Endothelial cell of umbilical vein (primary cell): ENCODE measurements at regions not wholly inside any gene's neighbourhood (a gene's known extent, or its start where the extent isn't known, plus 50 kb on each side); places are given as distances from the start of the nearest gene placed in this dataset.

Source experiments
- BruUV-seq: library from RNA; stranded (reverse); fragments of 400-500 nt; replicated peaks from 2 replicates; lab custom pipeline; 2021; lab: Mats Ljungman, UMichigan
- CTCF ChIA-PET: fragments of 300-600, 350-600 bp; sonication (Branson Sonifier 250); formaldehyde crosslinking; loops from one replicate; lab custom pipeline; 2021; ENCODE audit warnings: antibody characterized with exemption, inconsistent platforms; lab: Charles Lee
- POLR2A ChIA-PET: fragments of 300-600, 350-600 bp; sonication (Branson Sonifier 250); formaldehyde crosslinking; loops from one replicate; lab custom pipeline; 2021; ENCODE audit warnings: antibody characterized with exemption, inconsistent platforms; lab: Charles Lee
- DNase-seq: peaks from one replicate; pipeline ENCODE4 v3.0.0-alpha.2; 2011; ENCODE audit warnings: low read depth, low spot score
- FAIRE-seq: peaks from 2 replicates; lab custom pipeline; 2011; peaks lifted over from hg19 to GRCh38; lab: Jason Lieb, UNC
- H2AFZ ChIP-seq: 2 replicates; pipeline ENCODE4 v1.6.0; 2012; ENCODE audit warnings: low read depth, low read length, control low read depth, inconsistent platforms
- H3K27ac ChIP-seq: 2 replicates; pipeline ENCODE4 v1.5.1; 2011; ENCODE audit warnings: low read depth, mild to moderate bottlenecking, control low read depth, low read length, moderate library complexity; ENCODE audit not compliant: insufficient read depth
- H3K27me3 ChIP-seq, 2 experiments: 2 replicates each; pipeline versions ENCODE4 v1.6.0 to v1.6.1; 2011; ENCODE audit warnings: low read length in 2 of 2, mixed read lengths in 1 of 2; ENCODE audit not compliant: control insufficient read depth in 2 of 2, insufficient read depth in 2 of 2
- H3K36me3 ChIP-seq, 2 experiments: 2 replicates in 1 of 2; 3 replicates in 1 of 2; pipeline ENCODE4 v1.5.1; 2011; ENCODE audit warnings: low read length in 2 of 2, mild to moderate bottlenecking in 1 of 2, moderate library complexity in 1 of 2; ENCODE audit not compliant: control insufficient read depth in 2 of 2, insufficient read depth in 2 of 2; ENCODE audit errors: extremely low read depth in 1 of 2
- H3K4me1 ChIP-seq: 3 replicates; pipeline ENCODE4 v1.5.1; 2011; ENCODE audit warnings: mild to moderate bottlenecking, low read length; ENCODE audit not compliant: control insufficient read depth, insufficient read depth; ENCODE audit errors: extremely low read depth
- H3K4me2 ChIP-seq: 2 replicates; pipeline ENCODE4 v1.6.1; 2011; ENCODE audit warnings: low read length, control low read depth, mixed read lengths; ENCODE audit not compliant: insufficient read depth
- H3K4me3 ChIP-seq, 3 experiments: fragments of 200-600 bp in 1 of 3; sonication (generic), shearing (Covaris generic) in 1 of 3; replicated peaks in 1 of 3; 2 replicates each; pipeline ENCODE4 v1.5.1; 2011 to 2016; ENCODE audit warnings: control low read depth in 3 of 3, low read length in 3 of 3, mild to moderate bottlenecking in 2 of 3, inconsistent platforms in 1 of 3, low read depth in 1 of 3, moderate library complexity in 1 of 3; ENCODE audit not compliant: insufficient read depth in 1 of 3
- H3K79me2 ChIP-seq: 2 replicates; pipeline ENCODE4 v1.6.0; 2012; ENCODE audit warnings: low read length, inconsistent platforms; ENCODE audit not compliant: control insufficient read depth, insufficient read depth
- H3K9ac ChIP-seq: replicated peaks from 2 replicates; pipeline ENCODE3; 2011; ENCODE audit warnings: low read length, control low read depth; ENCODE audit not compliant: insufficient read depth; ENCODE audit errors: extremely low read depth
- H3K9me1 ChIP-seq: replicated peaks from 3 replicates; pipeline ENCODE4 v1.6.0; 2011; ENCODE audit warnings: mild to moderate bottlenecking, low read length; ENCODE audit not compliant: control insufficient read depth, insufficient read depth; ENCODE audit errors: extremely low read depth
- H3K9me3 ChIP-seq: replicated peaks from 2 replicates; pipeline ENCODE4 v1.5.1; 2012; ENCODE audit warnings: low read length, inconsistent platforms; ENCODE audit not compliant: control insufficient read depth, insufficient read depth
- H4K20me1 ChIP-seq: replicated peaks from 2 replicates; pipeline ENCODE3; 2011; ENCODE audit warnings: mild to moderate bottlenecking, low read length; ENCODE audit not compliant: control insufficient read depth, insufficient read depth; ENCODE audit errors: extremely low read depth
- EZH2 ChIP-seq: IDR thresholded peaks from 2 replicates; pipeline ENCODE4 v1.6.1; 2012; ENCODE audit warnings: borderline replicate concordance, low read depth, mild to moderate bottlenecking, moderate library complexity, low read length, inconsistent platforms; ENCODE audit not compliant: severe bottlenecking
- FOS ChIP-seq: IDR thresholded peaks from 2 replicates; pipeline ENCODE4 v1.6.1; 2011; ENCODE audit warnings: mild to moderate bottlenecking, low read length, moderate library complexity, borderline replicate concordance; ENCODE audit not compliant: insufficient read depth
- GATA2 ChIP-seq: IDR thresholded peaks from 2 replicates; pipeline ENCODE4 v1.7.0; 2011; ENCODE audit warnings: low read depth, mild to moderate bottlenecking, moderate library complexity, mixed read lengths, low read length; ENCODE audit not compliant: insufficient read length, insufficient read depth
- JUN ChIP-seq: IDR thresholded peaks from 2 replicates; pipeline ENCODE4 v1.6.1; 2011; ENCODE audit warnings: borderline replicate concordance, low read depth; ENCODE audit not compliant: insufficient read length, insufficient read depth
- MYC ChIP-seq: IDR thresholded peaks from one replicate; pipeline ENCODE4 v1.6.1; 2011; ENCODE audit warnings: mild to moderate bottlenecking, low read depth, low read length
- POLR2A ChIP-seq: IDR thresholded peaks from 2 replicates; pipeline ENCODE4 v1.6.1; 2012; ENCODE audit warnings: low read depth, mild to moderate bottlenecking, control low read depth, low read length
- POLR2AphosphoS5 ChIP-seq: IDR thresholded peaks from 2 replicates; pipeline ENCODE4 v1.6.1; 2012; ENCODE audit warnings: low read depth, mild to moderate bottlenecking, control low read depth, low read length, moderate library complexity; ENCODE audit not compliant: insufficient read depth
- dilution Hi-C: fragments of 300-500 bp; cut with MboI; formaldehyde crosslinking; loops from one replicate; pipeline ENCODE4 v1.15.0; 2019; ENCODE audit warnings: low sequenced_read_pairs; ENCODE audit not compliant: extremely low pct_ligation_motif_present
- intact Hi-C: fragments of 100-400 bp; cut with micrococcal nuclease; formaldehyde crosslinking; loops from one replicate; pipeline ENCODE4 v1.10.0; 2022
- TF ChIP-seq, protein P1 (sequence below), 2 donors: IDR thresholded peaks; 1 replicate in 1 of 2; 2 replicates in 1 of 2; pipeline ENCODE4 v1.5.1; 2011; ENCODE audit warnings: low read length in 2 of 2, mild to moderate bottlenecking in 2 of 2, moderate library complexity in 2 of 2, control low read depth in 1 of 2, inconsistent platforms in 1 of 2, low read depth in 1 of 2; ENCODE audit not compliant: insufficient read depth in 1 of 2; ENCODE audit errors: extremely low read depth in 1 of 2
- TF ChIP-seq, protein P2 (sequence below): IDR thresholded peaks from 2 replicates; pipeline ENCODE4 v1.6.1; 2011; ENCODE audit not compliant: insufficient read depth, insufficient read length

DNA sequence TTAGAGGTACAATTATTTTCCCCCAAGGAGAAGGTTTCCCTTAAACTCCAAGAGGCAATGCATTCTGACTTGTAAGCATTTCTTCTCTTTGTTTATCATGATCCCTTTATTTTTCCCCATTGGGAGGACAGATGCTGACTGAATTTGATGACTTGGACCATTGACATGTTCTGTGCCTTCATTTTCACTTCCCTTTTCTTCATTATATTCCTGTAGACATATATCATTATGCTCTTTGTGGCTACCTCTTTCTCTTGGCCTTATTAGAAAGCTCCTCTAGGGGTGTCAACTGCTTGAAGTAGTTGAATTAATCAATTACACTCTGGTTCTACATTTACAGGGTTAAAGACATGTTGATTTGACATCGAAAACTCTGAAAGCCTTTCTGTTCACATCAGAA is 330.0 kb upstream of the DCC start:
- no peak overlapping the region for H3K4me3 ChIP-seq
- CTCF ChIA-PET: no interaction called here
- dilution Hi-C loops (no loop called here), intact Hi-C loops (no loop called here)
- H2AFZ ChIP-seq: no peak overlapping the region
- H4K20me1 ChIP-seq: no peaks in the 10 kb centered on the region
- DNase-seq (no peak), FAIRE-seq (no peak)
- H3K27ac ChIP-seq: no peak overlapping the region
- H3K27me3 ChIP-seq: no peaks in the 10 kb centered on the region
- no peaks in the 10 kb centered on the region for H3K9me3 ChIP-seq
- POLR2A ChIA-PET: no interaction called here
- BruUV-seq: no TSS peak
- no peaks in the 10 kb centered on the region for H3K79me2 ChIP-seq
- TF ChIP-seq POLR2A (no peak), GATA2 (no peak), POLR2AphosphoS5 (no peak), JUN (no peak), MYC (no peak), EZH2 (no peak), FOS (no peak)
- TF ChIP-seq, protein P1, sequence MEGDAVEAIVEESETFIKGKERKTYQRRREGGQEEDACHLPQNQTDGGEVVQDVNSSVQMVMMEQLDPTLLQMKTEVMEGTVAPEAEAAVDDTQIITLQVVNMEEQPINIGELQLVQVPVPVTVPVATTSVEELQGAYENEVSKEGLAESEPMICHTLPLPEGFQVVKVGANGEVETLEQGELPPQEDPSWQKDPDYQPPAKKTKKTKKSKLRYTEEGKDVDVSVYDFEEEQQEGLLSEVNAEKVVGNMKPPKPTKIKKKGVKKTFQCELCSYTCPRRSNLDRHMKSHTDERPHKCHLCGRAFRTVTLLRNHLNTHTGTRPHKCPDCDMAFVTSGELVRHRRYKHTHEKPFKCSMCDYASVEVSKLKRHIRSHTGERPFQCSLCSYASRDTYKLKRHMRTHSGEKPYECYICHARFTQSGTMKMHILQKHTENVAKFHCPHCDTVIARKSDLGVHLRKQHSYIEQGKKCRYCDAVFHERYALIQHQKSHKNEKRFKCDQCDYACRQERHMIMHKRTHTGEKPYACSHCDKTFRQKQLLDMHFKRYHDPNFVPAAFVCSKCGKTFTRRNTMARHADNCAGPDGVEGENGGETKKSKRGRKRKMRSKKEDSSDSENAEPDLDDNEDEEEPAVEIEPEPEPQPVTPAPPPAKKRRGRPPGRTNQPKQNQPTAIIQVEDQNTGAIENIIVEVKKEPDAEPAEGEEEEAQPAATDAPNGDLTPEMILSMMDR (IDR thresholded peaks at IDR 0.05; ENCODE audit: extremely low read depth in 1 of 2, insufficient read depth in 1 of 2, low read depth in 1 of 2, low read length in 2 of 2): no peak
- TF ChIP-seq, protein P2, sequence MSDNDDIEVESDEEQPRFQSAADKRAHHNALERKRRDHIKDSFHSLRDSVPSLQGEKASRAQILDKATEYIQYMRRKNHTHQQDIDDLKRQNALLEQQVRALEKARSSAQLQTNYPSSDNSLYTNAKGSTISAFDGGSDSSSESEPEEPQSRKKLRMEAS: no peak
- H3K4me1 ChIP-seq: no peaks in the 10 kb centered on the region
- no peaks in the 10 kb centered on the region for H3K9me1 ChIP-seq
- H3K4me2 ChIP-seq: no peak overlapping the region
- no peak overlapping the region for H3K9ac ChIP-seq
- no peaks in the 10 kb centered on the region for H3K36me3 ChIP-seq
